SU-DHL-6 (cell line): ENCODE measurements at regions not wholly inside any gene's neighbourhood (a gene's known extent, or its start where the extent isn't known, plus 50 kb on each side); places are given as distances from the start of the nearest gene placed in this dataset.

ENCODE experiments used
- H2AFZ ChIP-seq: fragments of 200-600 bp; sonication (generic); 2 replicates; pipeline ENCODE4 v1.6.1; 2014; ENCODE audit warnings: low read depth, mild to moderate bottlenecking, moderate library complexity, mixed read lengths, antibody characterized with exemption, low read length; ENCODE audit not compliant: severe bottlenecking
- H3F3A ChIP-seq: fragments of 200-600 bp; shearing (Covaris generic); 2 replicates; pipeline ENCODE4 v1.6.0; 2016; ENCODE audit warnings: antibody characterized with exemption, mild to moderate bottlenecking; ENCODE audit not compliant: insufficient read depth
- H3K27ac ChIP-seq: fragments of 200-600 bp; sonication (generic); 2 replicates; pipeline ENCODE4 v1.5.1; 2016; ENCODE audit warnings: low read depth, mild to moderate bottlenecking, low read length, moderate library complexity, mixed read lengths
- H3K27me3 ChIP-seq: fragments of 200-600 bp; sonication (generic), shearing (Covaris generic); 2 replicates; pipeline ENCODE4 v1.6.0; 2014; ENCODE audit warnings: mild to moderate bottlenecking, low read length
- H3K36me3 ChIP-seq: fragments of 200-600 bp; sonication (generic); 2 replicates; pipeline ENCODE4 v1.6.1; 2014; ENCODE audit warnings: mild to moderate bottlenecking, low read length, mixed read lengths
- H3K4me2 ChIP-seq: fragments of 300-600, 200-600 bp; shearing (Covaris generic), sonication (generic); 2 replicates; pipeline ENCODE4 v1.6.0; 2014; ENCODE audit warnings: low read length, low read depth, mild to moderate bottlenecking; ENCODE audit not compliant: poor library complexity, severe bottlenecking
- H3K4me3 ChIP-seq: fragments of 200-600 bp; sonication (generic); 2 replicates; pipeline ENCODE4 v1.5.1; 2014; ENCODE audit warnings: antibody characterized with exemption, low read length, mild to moderate bottlenecking, mixed read lengths; ENCODE audit not compliant: insufficient read depth, poor library complexity, severe bottlenecking
- H3K79me2 ChIP-seq: fragments of 200-600 bp; sonication (generic); 2 replicates; pipeline ENCODE4 v1.6.1; 2014; ENCODE audit warnings: mild to moderate bottlenecking, low read length, moderate library complexity; ENCODE audit not compliant: insufficient read depth
- H3K9ac ChIP-seq: fragments of 200-600 bp; sonication (generic); 2 replicates; pipeline ENCODE4 v1.7.0; 2014; ENCODE audit warnings: mild to moderate bottlenecking, low read length
- H3K9me2 ChIP-seq: fragments of 200-600 bp; sonication (generic); replicated peaks from 2 replicates; pipeline ENCODE4 v1.6.1; 2014; ENCODE audit warnings: low read length; ENCODE audit not compliant: insufficient read depth
- H3K9me3 ChIP-seq: fragments of 200-600 bp; sonication (generic); 2 replicates; pipeline ENCODE4 v1.6.1; 2014; ENCODE audit warnings: low read length, mixed read lengths; ENCODE audit not compliant: insufficient read depth
- H4K20me1 ChIP-seq: fragments of 200-600 bp; sonication (generic); 2 replicates; pipeline ENCODE4 v1.6.1; 2014; ENCODE audit warnings: low read depth, mild to moderate bottlenecking, antibody characterized with exemption, low read length, moderate library complexity, mixed read lengths
- EZH2phosphoT487 ChIP-seq: fragments of 200-600 bp; sonication (generic), shearing (Covaris generic); conservative IDR thresholded peaks from 2 replicates; pipeline ENCODE4 v1.6.1; 2018; ENCODE audit warnings: mild to moderate bottlenecking, antibody characterized with exemption, low read length, moderate library complexity, mixed read lengths
- TF ChIP-seq, protein P1 (sequence below): fragments of 200-600 bp; sonication (generic); IDR thresholded peaks from one replicate; pipeline ENCODE4 v1.5.1; 2017; ENCODE audit warnings: antibody characterized with exemption, mild to moderate bottlenecking, low read length, moderate library complexity; ENCODE audit not compliant: insufficient read depth, poor library complexity, severe bottlenecking

DNA sequence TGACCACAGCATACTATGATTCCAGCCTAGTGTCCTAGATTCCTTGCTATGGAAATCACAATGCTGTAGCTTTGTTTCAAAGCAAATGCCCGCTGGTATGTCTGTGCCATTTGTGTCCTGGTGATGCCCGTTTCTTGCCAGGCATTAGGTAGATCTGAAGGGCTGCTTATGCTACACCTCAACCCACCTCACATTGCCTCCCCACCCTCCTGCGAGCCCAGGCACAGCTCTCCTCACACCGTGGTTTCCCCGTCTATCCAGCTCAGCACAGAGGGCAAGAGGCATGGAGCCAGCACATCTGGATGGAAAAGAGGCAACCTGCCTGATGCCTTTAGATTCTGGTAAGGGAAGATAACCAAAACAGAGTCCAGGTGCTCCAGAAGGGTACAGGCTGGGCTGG lies 307.4 kb upstream of the B3GAT1 start:
- Histone ChIP-seq H3K9me3 (no peaks in the 10 kb centered on the region), H3K9ac (no peak overlapping the region), H3K27ac (no peak overlapping the region), H4K20me1 (no peaks in the 10 kb centered on the region), H3K27me3 (no peaks in the 10 kb centered on the region), H2AFZ (no peak overlapping the region), H3K9me2 (no peaks in the 10 kb centered on the region), H3K4me3 (no peak overlapping the region), H3K79me2 (no peaks in the 10 kb centered on the region), H3K4me2 (no peak overlapping the region), H3K36me3 (no peaks in the 10 kb centered on the region), H3F3A (no peaks in the 10 kb centered on the region)
- TF ChIP-seq EZH2phosphoT487, result no peak
- TF ChIP-seq, protein P1, sequence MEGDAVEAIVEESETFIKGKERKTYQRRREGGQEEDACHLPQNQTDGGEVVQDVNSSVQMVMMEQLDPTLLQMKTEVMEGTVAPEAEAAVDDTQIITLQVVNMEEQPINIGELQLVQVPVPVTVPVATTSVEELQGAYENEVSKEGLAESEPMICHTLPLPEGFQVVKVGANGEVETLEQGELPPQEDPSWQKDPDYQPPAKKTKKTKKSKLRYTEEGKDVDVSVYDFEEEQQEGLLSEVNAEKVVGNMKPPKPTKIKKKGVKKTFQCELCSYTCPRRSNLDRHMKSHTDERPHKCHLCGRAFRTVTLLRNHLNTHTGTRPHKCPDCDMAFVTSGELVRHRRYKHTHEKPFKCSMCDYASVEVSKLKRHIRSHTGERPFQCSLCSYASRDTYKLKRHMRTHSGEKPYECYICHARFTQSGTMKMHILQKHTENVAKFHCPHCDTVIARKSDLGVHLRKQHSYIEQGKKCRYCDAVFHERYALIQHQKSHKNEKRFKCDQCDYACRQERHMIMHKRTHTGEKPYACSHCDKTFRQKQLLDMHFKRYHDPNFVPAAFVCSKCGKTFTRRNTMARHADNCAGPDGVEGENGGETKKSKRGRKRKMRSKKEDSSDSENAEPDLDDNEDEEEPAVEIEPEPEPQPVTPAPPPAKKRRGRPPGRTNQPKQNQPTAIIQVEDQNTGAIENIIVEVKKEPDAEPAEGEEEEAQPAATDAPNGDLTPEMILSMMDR, result no peak

DNA sequence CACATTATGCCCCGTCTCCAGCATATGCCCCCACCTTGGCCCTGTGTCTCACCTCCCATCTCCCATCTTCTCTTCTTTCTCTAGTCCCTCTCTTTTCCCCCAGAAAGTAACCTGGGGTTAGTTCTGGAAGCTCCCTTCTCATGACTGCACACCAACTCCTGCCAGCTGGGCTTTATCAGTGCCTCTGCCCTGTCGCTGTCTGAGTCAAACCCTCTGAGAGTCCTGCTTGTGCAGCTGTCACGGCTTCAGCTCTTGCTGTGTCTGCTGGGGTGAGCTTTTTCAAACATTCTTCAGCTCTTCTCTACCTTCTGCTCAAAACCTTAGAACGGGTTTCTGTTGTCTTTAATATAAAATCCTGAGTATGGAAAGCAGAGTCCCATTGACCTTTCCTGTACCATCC lies 304.5 kb upstream of the B3GAT1 start:
- no peaks in the 10 kb centered on the region for H3K27me3 ChIP-seq
- H3K27ac ChIP-seq, result no peak overlapping the region
- H3F3A ChIP-seq, result no peaks in the 10 kb centered on the region
- H3K36me3 ChIP-seq, result no peaks in the 10 kb centered on the region
- no peak overlapping the region for H3K4me2 ChIP-seq
- H3K79me2 ChIP-seq, result no peaks in the 10 kb centered on the region
- no peak for TF ChIP-seq EZH2phosphoT487
- TF ChIP-seq, protein P1, result no peak
- no peaks in the 10 kb centered on the region for H3K9me3 ChIP-seq
- H4K20me1 ChIP-seq, result no peaks in the 10 kb centered on the region
- no peaks in the 10 kb centered on the region for H3K9me2 ChIP-seq
- H3K9ac ChIP-seq, result no peak overlapping the region
- H2AFZ ChIP-seq, result no peak overlapping the region
- H3K4me3 ChIP-seq, result no peak overlapping the region

DNA sequence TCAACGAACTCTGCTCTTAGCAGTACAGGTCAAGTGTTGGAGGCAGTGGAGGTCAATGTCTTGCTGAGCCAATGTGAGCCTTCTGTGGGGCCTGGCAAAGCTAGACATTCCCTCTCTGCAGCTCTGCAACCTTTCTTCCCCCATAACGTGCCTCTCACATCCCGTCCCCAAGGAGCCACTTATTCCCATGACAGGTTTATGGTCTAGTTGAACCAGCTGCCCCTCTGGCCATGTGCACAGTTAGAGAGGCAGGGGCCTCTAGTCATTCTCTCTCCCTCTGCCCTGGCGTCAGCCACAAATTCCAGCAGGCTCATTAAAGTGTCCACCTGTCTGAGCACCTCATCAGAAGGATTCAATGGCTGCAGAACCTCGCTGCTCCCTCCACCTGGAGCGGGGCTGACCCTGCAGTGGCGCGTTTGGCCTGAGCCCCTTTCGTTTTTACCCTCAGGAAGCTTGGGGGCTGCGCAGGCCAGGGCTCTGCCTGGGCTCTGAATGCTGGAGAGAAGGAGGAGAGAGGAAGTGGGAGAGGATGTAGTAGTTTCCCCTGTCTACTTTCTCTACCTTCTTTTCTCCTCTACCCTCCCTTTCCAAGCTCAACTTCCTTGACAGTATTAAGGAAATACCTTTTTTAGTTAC lies 302.1 kb upstream of the B3GAT1 start:
- Histone ChIP-seq H2AFZ (no peak overlapping the region), H3K27me3 (no peaks in the 10 kb centered on the region), H4K20me1 (no peaks in the 10 kb centered on the region), H3K9me2 (no peaks in the 10 kb centered on the region), H3K79me2 (no peaks in the 10 kb centered on the region), H3K9me3 (no peaks in the 10 kb centered on the region), H3F3A (no peaks in the 10 kb centered on the region), H3K9ac (no peak overlapping the region), H3K27ac (no peak overlapping the region), H3K36me3 (no peaks in the 10 kb centered on the region), H3K4me3 (no peak overlapping the region), H3K4me2 (no peak overlapping the region)
- TF ChIP-seq, protein P1, result no peak
- TF ChIP-seq EZH2phosphoT487, result no peak
